OCI-LY3 (cell line): ENCODE measurements at regions not wholly inside any gene's neighbourhood (a gene's known extent, or its start where the extent isn't known, plus 50 kb on each side); places are given as distances from the start of the nearest gene placed in this dataset.

Source experiments
- H2AFZ ChIP-seq: fragments of 200-600, 300-600 bp; shearing (Covaris generic); 2 replicates; pipeline ENCODE4 v1.6.0; 2014; ENCODE audit warnings: antibody characterized with exemption, low read depth, low read length
- H3K27ac ChIP-seq: fragments of 200-600, 300-600 bp; sonication (generic); 2 replicates; pipeline ENCODE4 v1.5.1; 2014; ENCODE audit warnings: mild to moderate bottlenecking, low read length, moderate library complexity, mixed read lengths
- H3K27me3 ChIP-seq: fragments of 200-600, 300-600 bp; sonication (generic); 2 replicates; pipeline ENCODE4 v1.6.1; 2014; ENCODE audit warnings: low read depth, low read length, mixed read lengths
- H3K36me3 ChIP-seq: fragments of 200-600, 300-600 bp; sonication (generic); replicated peaks from 2 replicates; pipeline ENCODE3; 2014; ENCODE audit warnings: low read depth, low read length, mixed read lengths
- H3K4me1 ChIP-seq: fragments of 300-600, 200-600 bp; sonication (generic); 2 replicates; pipeline ENCODE4 v1.6.1; 2014; ENCODE audit warnings: low read length, mixed read lengths
- H3K4me2 ChIP-seq: fragments of 200-600, 300-600 bp; sonication (generic); 2 replicates; pipeline ENCODE4 v1.6.1; 2014; ENCODE audit warnings: low read length, mixed read lengths
- H3K4me3 ChIP-seq: fragments of 300-600, 200-600 bp; sonication (generic); 2 replicates; pipeline ENCODE4 v1.5.1; 2014; ENCODE audit warnings: antibody characterized with exemption, mild to moderate bottlenecking, low read length, moderate library complexity
- H3K79me2 ChIP-seq: fragments of 300-600, 200-600 bp; shearing (Covaris generic); 2 replicates; pipeline ENCODE4 v1.6.1; 2014; ENCODE audit warnings: mild to moderate bottlenecking, low read length, mixed read lengths
- H3K9ac ChIP-seq: fragments of 300-600, 200-600 bp; shearing (Covaris generic); 2 replicates; pipeline ENCODE4 v1.6.0; 2014; ENCODE audit warnings: mild to moderate bottlenecking, low read length, moderate library complexity
- H3K9me3 ChIP-seq: fragments of 200-600, 300-600 bp; shearing (Covaris generic); 2 replicates; pipeline ENCODE4 v1.6.1; 2014; ENCODE audit warnings: low read length, mixed read lengths; ENCODE audit not compliant: insufficient read depth
- H4K20me1 ChIP-seq: fragments of 200-600, 300-600 bp; sonication (generic); 2 replicates; pipeline ENCODE4 v1.6.1; 2016; ENCODE audit warnings: low read length, mixed read lengths; ENCODE audit not compliant: insufficient read depth
- CTCF ChIP-seq: fragments of 200-600, 300-600 bp; sonication (generic); IDR thresholded peaks from 2 replicates; pipeline ENCODE4 v1.5.1; 2014; ENCODE audit warnings: antibody characterized with exemption, low read length, low read depth
- EZH2phosphoT487 ChIP-seq: fragments of 200-600 bp; shearing (Covaris generic); IDR thresholded peaks from 2 replicates; pipeline ENCODE4 v1.6.1; 2018; ENCODE audit warnings: antibody characterized with exemption, mixed run types, low read depth

- Histone ChIP-seq H2AFZ (no peak overlapping the region), H3K27me3 (no peaks in the 10 kb centered on the region), H3K9ac (no peak overlapping the region), H3K4me3 (no peak overlapping the region), H3K9me3 (no peaks in the 10 kb centered on the region), H3K36me3 (no peaks in the 10 kb centered on the region), H3K4me1 (no peaks in the 10 kb centered on the region), H3K79me2 (no peaks in the 10 kb centered on the region), H3K4me2 (no peak overlapping the region), H3K27ac (no peak overlapping the region), H4K20me1 (no peaks in the 10 kb centered on the region)
- TF ChIP-seq CTCF (no peak), EZH2phosphoT487 (no peak)
Observed at GRCh38 chr5:152572812-152573211, 167.7 kb upstream of the NMUR2 start.

- no peaks in the 10 kb centered on the region for H3K27me3 ChIP-seq
- no peak overlapping the region for H3K4me3 ChIP-seq
- H3K4me1 ChIP-seq = no peaks in the 10 kb centered on the region
- H4K20me1 ChIP-seq = no peaks in the 10 kb centered on the region
- H3K79me2 ChIP-seq = no peaks in the 10 kb centered on the region
- no peak overlapping the region for H3K4me2 ChIP-seq
- no peaks in the 10 kb centered on the region for H3K36me3 ChIP-seq
- no peak overlapping the region for H3K9ac ChIP-seq
- no peaks in the 10 kb centered on the region for H3K9me3 ChIP-seq
- H2AFZ ChIP-seq = no peak overlapping the region
- no peak overlapping the region for H3K27ac ChIP-seq
- TF ChIP-seq CTCF (no peak), EZH2phosphoT487 (no peak)
Observed at GRCh38 chr5:152584103-152584502, 179.0 kb upstream of the NMUR2 start.

- H3K36me3 ChIP-seq = no peaks in the 10 kb centered on the region
- no peak overlapping the region for H3K4me3 ChIP-seq
- no peak overlapping the region for H3K9ac ChIP-seq
- no peaks in the 10 kb centered on the region for H3K4me1 ChIP-seq
- no peak overlapping the region for H3K4me2 ChIP-seq
- no peak overlapping the region for H2AFZ ChIP-seq
- H3K27me3 ChIP-seq = no peaks in the 10 kb centered on the region
- no peak overlapping the region for H3K27ac ChIP-seq
- no peaks in the 10 kb centered on the region for H3K79me2 ChIP-seq
- no peaks in the 10 kb centered on the region for H3K9me3 ChIP-seq
- no peaks in the 10 kb centered on the region for H4K20me1 ChIP-seq
- no peak for TF ChIP-seq EZH2phosphoT487
- no peak for TF ChIP-seq CTCF
Observed at GRCh38 chr5:152592416-152592815, 187.3 kb upstream of the NMUR2 start.

GRCh38 chr5:152593388-152593787, 188.3 kb upstream of the NMUR2 start:
- Histone ChIP-seq H3K79me2 (no peaks in the 10 kb centered on the region), H3K27ac (no peak overlapping the region), H2AFZ (no peak overlapping the region), H3K4me2 (no peak overlapping the region), H3K4me1 (no peaks in the 10 kb centered on the region), H3K36me3 (no peaks in the 10 kb centered on the region), H3K27me3 (no peaks in the 10 kb centered on the region), H3K9ac (no peak overlapping the region), H3K9me3 (no peaks in the 10 kb centered on the region), H4K20me1 (no peaks in the 10 kb centered on the region), H3K4me3 (no peak overlapping the region)
- TF ChIP-seq CTCF (no peak), EZH2phosphoT487 (no peak)
